Mammary epithelial cell (primary cell): ENCODE measurements at regions not wholly inside any gene's neighbourhood (a gene's known extent, or its start where the extent isn't known, plus 50 kb on each side); places are given as distances from the start of the nearest gene placed in this dataset.

ENCODE experiments used
- EZH2 ChIP-seq: IDR thresholded peaks from 2 replicates; pipeline ENCODE4 v1.6.1; 2012; ENCODE audit warnings: low read length, inconsistent platforms, borderline replicate concordance
- TF ChIP-seq, protein P1 (sequence below), 2 donors: IDR thresholded peaks in 1 of 2; conservative IDR thresholded peaks in 1 of 2; 2 replicates each; pipeline ENCODE4 v1.5.1; 2011 to 2012; ENCODE audit warnings: inconsistent platforms in 2 of 2, low read length in 2 of 2, mild to moderate bottlenecking in 2 of 2, control low read depth in 1 of 2, low read depth in 1 of 2; ENCODE audit not compliant: insufficient read depth in 1 of 2; ENCODE audit errors: extremely low read depth in 1 of 2

- TF ChIP-seq, protein P1, sequence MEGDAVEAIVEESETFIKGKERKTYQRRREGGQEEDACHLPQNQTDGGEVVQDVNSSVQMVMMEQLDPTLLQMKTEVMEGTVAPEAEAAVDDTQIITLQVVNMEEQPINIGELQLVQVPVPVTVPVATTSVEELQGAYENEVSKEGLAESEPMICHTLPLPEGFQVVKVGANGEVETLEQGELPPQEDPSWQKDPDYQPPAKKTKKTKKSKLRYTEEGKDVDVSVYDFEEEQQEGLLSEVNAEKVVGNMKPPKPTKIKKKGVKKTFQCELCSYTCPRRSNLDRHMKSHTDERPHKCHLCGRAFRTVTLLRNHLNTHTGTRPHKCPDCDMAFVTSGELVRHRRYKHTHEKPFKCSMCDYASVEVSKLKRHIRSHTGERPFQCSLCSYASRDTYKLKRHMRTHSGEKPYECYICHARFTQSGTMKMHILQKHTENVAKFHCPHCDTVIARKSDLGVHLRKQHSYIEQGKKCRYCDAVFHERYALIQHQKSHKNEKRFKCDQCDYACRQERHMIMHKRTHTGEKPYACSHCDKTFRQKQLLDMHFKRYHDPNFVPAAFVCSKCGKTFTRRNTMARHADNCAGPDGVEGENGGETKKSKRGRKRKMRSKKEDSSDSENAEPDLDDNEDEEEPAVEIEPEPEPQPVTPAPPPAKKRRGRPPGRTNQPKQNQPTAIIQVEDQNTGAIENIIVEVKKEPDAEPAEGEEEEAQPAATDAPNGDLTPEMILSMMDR (conservative IDR thresholded peaks at IDR 0.05 in 1 of 2, IDR thresholded peaks at IDR 0.05 in 1 of 2; ENCODE audit: extremely low read depth in 1 of 2, insufficient read depth in 1 of 2, low read depth in 1 of 2, low read length in 2 of 2), result no peak
- no peak for TF ChIP-seq EZH2
Observed at GRCh38 chr12:67820694-67821093, 168.6 kb upstream of the IFNG-AS1 start.
